ENCODE measurements at regions not wholly inside any gene's neighbourhood (a gene's known extent, or its start where the extent isn't known, plus 50 kb on each side); places are given as distances from the start of the nearest gene placed in this dataset.

- TF ChIP-seq POLR2A (IDR thresholded peaks at IDR 0.05), result no peak
- no peak for TF ChIP-seq CTCF (IDR thresholded peaks at IDR 0.05)
Observed at GRCh38 chr13:84973661-84974060, 825.6 kb downstream of the SLITRK6 start.
